ENCODE measurements at regions not wholly inside any gene's neighbourhood (a gene's known extent, or its start where the extent isn't known, plus 50 kb on each side); places are given as distances from the start of the nearest gene placed in this dataset.

GRCh38 chr4:31645236-31645635 lies 925.1 kb downstream of the PCDH7 start:
- DNase-seq (ENCODE audit: low spot score) = no peak

GRCh38 chr4:31647786-31648185 lies 927.6 kb downstream of the PCDH7 start:
- DNase-seq (ENCODE audit: low spot score) = peak; percentile 8

- DNase-seq (ENCODE audit: low spot score) = no peak
These were observed 929.7 kb downstream of the PCDH7 start for GRCh38 chr4:31649878-31650277.

- DNase-seq (ENCODE audit: low spot score) = peak; percentile 28
These were observed 931.4 kb downstream of the PCDH7 start for GRCh38 chr4:31651541-31651940.

- no peak for DNase-seq (ENCODE audit: low spot score)
These were observed 935.2 kb downstream of the PCDH7 start for GRCh38 chr4:31655328-31655727.

GRCh38 chr4:31657859-31658570 lies 937.8 kb downstream of the PCDH7 start:
- no peak for DNase-seq (ENCODE audit: low spot score)

- DNase-seq (ENCODE audit: low spot score) = no peak
These were observed 940.7 kb downstream of the PCDH7 start for GRCh38 chr4:31660916-31661315.

- no peak for DNase-seq (ENCODE audit: low spot score)
These were observed 942.8 kb downstream of the PCDH7 start for GRCh38 chr4:31662951-31663350.

- no peak for DNase-seq (ENCODE audit: low spot score)
These were observed 947.5 kb downstream of the PCDH7 start for GRCh38 chr4:31667686-31668085.

GRCh38 chr4:31674313-31674947 lies 954.3 kb downstream of the PCDH7 start:
- DNase-seq (ENCODE audit: low spot score) = no peak

- no peak for DNase-seq (ENCODE audit: low spot score)
These were observed 958.2 kb downstream of the PCDH7 start for GRCh38 chr4:31678356-31678755.

- DNase-seq (ENCODE audit: low spot score) = no peak
These were observed 962.6 kb downstream of the PCDH7 start for GRCh38 chr4:31682796-31683195.

- no peak for DNase-seq (ENCODE audit: low spot score)
These were observed 967.7 kb downstream of the PCDH7 start for GRCh38 chr4:31687717-31688342.

GRCh38 chr4:31692399-31692940 lies 972.3 kb downstream of the PCDH7 start:
- DNase-seq (ENCODE audit: low spot score) = no peak

GRCh38 chr4:31701256-31701655 lies 981.1 kb downstream of the PCDH7 start:
- DNase-seq (ENCODE audit: low spot score) = no peak

GRCh38 chr4:31702326-31702725 lies 982.2 kb downstream of the PCDH7 start:
- DNase-seq (ENCODE audit: low spot score) = no peak

- DNase-seq (ENCODE audit: low spot score) = no peak
These were observed 994.1 kb downstream of the PCDH7 start for GRCh38 chr4:31714238-31714637.

- DNase-seq (ENCODE audit: low spot score) = no peak
These were observed 995.1 kb downstream of the PCDH7 start for GRCh38 chr4:31715302-31715701.

- no peak for DNase-seq (ENCODE audit: low spot score)
These were observed 1006.9 kb downstream of the PCDH7 start for GRCh38 chr4:31727030-31727429.

GRCh38 chr4:31735004-31735403 lies 1014.8 kb downstream of the PCDH7 start:
- no peak for DNase-seq (ENCODE audit: low spot score)

GRCh38 chr4:31737419-31737818 lies 1017.2 kb downstream of the PCDH7 start:
- DNase-seq (ENCODE audit: low spot score) = no peak

GRCh38 chr4:31741326-31741725 lies 1021.2 kb downstream of the PCDH7 start:
- no peak for DNase-seq (ENCODE audit: low spot score)

- DNase-seq (ENCODE audit: low spot score) = no peak
These were observed 1028.2 kb downstream of the PCDH7 start for GRCh38 chr4:31748382-31748781.

All from COLO829 (cell line).